IMR-90 (cell line): ENCODE measurements at regions not wholly inside any gene's neighbourhood (a gene's known extent, or its start where the extent isn't known, plus 50 kb on each side); places are given as distances from the start of the nearest gene placed in this dataset.

ENCODE experiments used
- ATAC-seq: fragments of 200-7000 bp; cut with Tn5 transposase; 2 replicates; pipeline ENCODE4 v1.9.1; 2020; ENCODE audit warnings: low read depth, mild to moderate bottlenecking, moderate library complexity
- BruUV-seq: library from RNA; stranded (reverse); fragments of 400-500 nt; replicated peaks from 2 replicates; lab custom pipeline; 2021; lab: Mats Ljungman, UMichigan
- CTCF ChIA-PET: fragments of 300-600 bp; formaldehyde crosslinking; extraction: SDS; loops from one replicate; lab custom pipeline; 2021; ENCODE audit warnings: antibody characterized with exemption; lab: Yijun Ruan, JAX
- POLR2A ChIA-PET: fragments of 300-600 bp; sonication (Branson Sonifier 250); formaldehyde crosslinking; loops from one replicate; lab custom pipeline; 2022; ENCODE audit warnings: antibody characterized with exemption; ENCODE audit not compliant: unreplicated experiment; lab: Charles Lee
- DNase-seq: peaks from one replicate; pipeline ENCODE4 v3.0.0; 2013
- H2AFZ ChIP-seq: replicated peaks from 2 replicates; pipeline ENCODE3; 2013; ENCODE audit warnings: low read length, mild to moderate bottlenecking; ENCODE audit not compliant: poor library complexity
- H2AK5ac ChIP-seq: 2 replicates; pipeline ENCODE4 v1.6.1; 2013; ENCODE audit warnings: low read depth, low read length, inconsistent platforms
- H2AK9ac ChIP-seq: replicated peaks from 2 replicates; pipeline ENCODE3; 2013; ENCODE audit warnings: mild to moderate bottlenecking, low read depth, low read length, moderate library complexity; ENCODE audit not compliant: poor library complexity
- H2BK120ac ChIP-seq: 2 replicates; pipeline ENCODE4 v1.6.1; 2013; ENCODE audit warnings: low read depth, low read length, inconsistent platforms
- H2BK15ac ChIP-seq: 3 replicates; pipeline ENCODE4 v1.6.1; 2013; ENCODE audit warnings: low read depth, low read length, inconsistent platforms
- H2BK20ac ChIP-seq: 2 replicates; pipeline ENCODE4 v1.6.1; 2013; ENCODE audit warnings: low read depth, mild to moderate bottlenecking, inconsistent platforms, low read length, moderate library complexity
- H2BK5ac ChIP-seq: 2 replicates; pipeline ENCODE4 v1.6.1; 2013; ENCODE audit warnings: mild to moderate bottlenecking, low read depth, low read length, inconsistent platforms; ENCODE audit not compliant: poor library complexity, severe bottlenecking
- H3K14ac ChIP-seq: replicated peaks from 2 replicates; pipeline ENCODE4 v1.6.1; 2013; ENCODE audit warnings: low read depth, low read length, inconsistent platforms
- H3K18ac ChIP-seq: 2 replicates; pipeline ENCODE4 v1.6.1; 2013; ENCODE audit warnings: low read depth, low read length, control low read depth
- H3K23ac ChIP-seq: 2 replicates; pipeline ENCODE4 v1.6.1; 2013; ENCODE audit warnings: low read depth, low read length, inconsistent platforms
- H3K27ac ChIP-seq: 2 replicates; pipeline ENCODE4 v1.5.1; 2013; ENCODE audit warnings: mild to moderate bottlenecking, control low read depth, low read length; ENCODE audit not compliant: insufficient read depth
- H3K27me3 ChIP-seq: 2 replicates; pipeline ENCODE4 v1.6.1; 2013; ENCODE audit warnings: low read length; ENCODE audit not compliant: control insufficient read depth, insufficient read depth
- H3K36me3 ChIP-seq: 2 replicates; pipeline ENCODE4 v1.6.1; 2013; ENCODE audit warnings: low read length, mixed read lengths; ENCODE audit not compliant: control insufficient read depth, insufficient read depth
- H3K4ac ChIP-seq: 2 replicates; pipeline ENCODE4 v1.6.1; 2013; ENCODE audit warnings: low read depth, low read length, inconsistent platforms
- H3K4me1 ChIP-seq: 2 replicates; pipeline ENCODE4 v1.6.1; 2013; ENCODE audit warnings: low read length, mixed read lengths; ENCODE audit not compliant: control insufficient read depth, insufficient read depth
- H3K4me2 ChIP-seq: 2 replicates; pipeline ENCODE4 v1.6.1; 2013; ENCODE audit warnings: low read depth, mild to moderate bottlenecking, control low read depth, low read length, moderate library complexity
- H3K4me3 ChIP-seq: 2 replicates; pipeline ENCODE4 v1.5.1; 2013; ENCODE audit warnings: low read depth, mild to moderate bottlenecking, control low read depth, low read length, moderate library complexity; ENCODE audit not compliant: insufficient read depth
- H3K56ac ChIP-seq: 2 replicates; pipeline ENCODE4 v1.6.1; 2013; ENCODE audit warnings: low read length, inconsistent platforms; ENCODE audit not compliant: insufficient read depth; ENCODE audit errors: extremely low read depth
- H3K79me1 ChIP-seq, 2 experiments: 2 replicates each; pipeline ENCODE4 v1.6.1; 2013; ENCODE audit warnings: low read length in 2 of 2, inconsistent platforms in 1 of 2, low read depth in 1 of 2
- H3K9ac ChIP-seq: 2 replicates; pipeline ENCODE4 v1.6.1; 2013; ENCODE audit warnings: low read depth, low read length, control low read depth
- H3K9me1 ChIP-seq: 2 replicates; pipeline ENCODE4 v1.6.1; 2013; ENCODE audit warnings: low read length, inconsistent platforms; ENCODE audit not compliant: insufficient read depth
- H3K9me3 ChIP-seq: 2 replicates; pipeline ENCODE4 v1.6.1; 2013; ENCODE audit warnings: low read length; ENCODE audit not compliant: control insufficient read depth, insufficient read depth
- H4K20me1 ChIP-seq: 2 replicates; pipeline ENCODE4 v1.6.1; 2013; ENCODE audit warnings: low read length, inconsistent platforms; ENCODE audit not compliant: insufficient read depth
- H4K5ac ChIP-seq: 2 replicates; pipeline ENCODE4 v1.6.1; 2013; ENCODE audit warnings: mild to moderate bottlenecking, low read depth, low read length, control low read depth
- H4K8ac ChIP-seq, 2 experiments: 2 replicates each; pipeline ENCODE4 v1.6.1; 2013; ENCODE audit warnings: low read depth in 2 of 2, low read length in 2 of 2, control low read depth in 1 of 2, inconsistent platforms in 1 of 2
- H4K91ac ChIP-seq: 2 replicates; pipeline ENCODE4 v1.6.1; 2013; ENCODE audit warnings: low read depth, low read length, inconsistent platforms; ENCODE audit not compliant: insufficient read depth
- BHLHE40 ChIP-seq: fragments of 150-350 bp; IDR thresholded peaks from 2 replicates; pipeline ENCODE4 v1.6.1; 2016; ENCODE audit warnings: mild to moderate bottlenecking, low read depth, low read length
- CEBPB ChIP-seq: IDR thresholded peaks from 2 replicates; pipeline ENCODE4 v1.6.1; 2012; ENCODE audit warnings: low read depth, low read length, improper control_type of control experiment
- CHD1 ChIP-seq: IDR thresholded peaks from 2 replicates; pipeline ENCODE4 v1.6.1; 2012; ENCODE audit warnings: low read depth, low read length, improper control_type of control experiment
- FOS ChIP-seq: fragments of 150-350 bp; IDR thresholded peaks from 2 replicates; pipeline ENCODE4 v1.6.1; 2016; ENCODE audit warnings: low read depth, low read length
- MAFK ChIP-seq: IDR thresholded peaks from 2 replicates; pipeline ENCODE4 v1.6.1; 2012; ENCODE audit warnings: low read depth, low read length, improper control_type of control experiment
- MAZ ChIP-seq: IDR thresholded peaks from 2 replicates; pipeline ENCODE4 v1.6.1; 2012; ENCODE audit warnings: low read depth, mild to moderate bottlenecking, low read length, improper control_type of control experiment, moderate library complexity, borderline replicate concordance
- MXI1 ChIP-seq: IDR thresholded peaks from 2 replicates; pipeline ENCODE4 v1.6.1; 2012; ENCODE audit warnings: low read depth, mild to moderate bottlenecking, low read length, moderate library complexity, borderline replicate concordance
- NFE2L2 ChIP-seq: fragments of 150-350 bp; IDR thresholded peaks from 2 replicates; pipeline ENCODE4 v1.6.1; 2016; ENCODE audit warnings: low read depth, mild to moderate bottlenecking, low read length
- POLR2A ChIP-seq: IDR thresholded peaks from 2 replicates; pipeline ENCODE4 v1.6.1; 2012; ENCODE audit warnings: mild to moderate bottlenecking, low read depth, low read length
- RAD21 ChIP-seq: IDR thresholded peaks from 2 replicates; pipeline ENCODE4 v1.6.1; 2012; ENCODE audit warnings: low read length, improper control_type of control experiment
- RCOR1 ChIP-seq: IDR thresholded peaks from 2 replicates; pipeline ENCODE4 v1.6.1; 2012; ENCODE audit warnings: mild to moderate bottlenecking, low read length, improper control_type of control experiment; ENCODE audit not compliant: insufficient replicate concordance
- RFX5 ChIP-seq: IDR thresholded peaks from 2 replicates; pipeline ENCODE4 v1.8.0; 2012; ENCODE audit warnings: low read depth, mild to moderate bottlenecking, low read length, moderate library complexity
- SMC3 ChIP-seq: fragments of 150-350 bp; IDR thresholded peaks from 2 replicates; pipeline ENCODE4 v1.6.1; 2016; ENCODE audit warnings: low read depth, mild to moderate bottlenecking, antibody characterized with exemption, low read length, moderate library complexity
- WGBS, 2 experiments: methylation state at CpG; one replicate each; pipeline versions ENCODE4 v1.1.5 to v1.1.7; 2013; ENCODE audit warnings: missing lambda C conversion rate in 2 of 2; ENCODE audit not compliant: insufficient read length in 1 of 2; ENCODE audit errors: extremely low coverage in 2 of 2; 5-methylcytosine and 5-hydroxymethylcytosine counted together
- dilution Hi-C: fragments of 300-500 bp; cut with HindIII; formaldehyde crosslinking; loops from one replicate; pipeline ENCODE4 v1.14.3; 2018; ENCODE audit warnings: low sequenced_read_pairs; ENCODE audit not compliant: unreplicated experiment
- in situ Hi-C: fragments of 300-500 bp; cut with MboI; formaldehyde crosslinking; loops from 3 replicates; pipeline ENCODE4 v1.14.3; 2019; ENCODE audit warnings: low sequenced_read_pairs, inconsistent platforms, mixed read lengths
- intact Hi-C: fragments of 100-400 bp; cut with micrococcal nuclease; formaldehyde crosslinking; loops from 2 replicates; pipeline ENCODE4 v1.10.0; 2022
- TF ChIP-seq, protein P1 (sequence below): conservative IDR thresholded peaks from 2 replicates; pipeline ENCODE4 v1.5.1; 2012; ENCODE audit warnings: mild to moderate bottlenecking, low read depth, low read length, improper control_type of control experiment
- TF ChIP-seq, protein P2 (sequence below): fragments of 150-350 bp; IDR thresholded peaks from 2 replicates; pipeline ENCODE4 v1.6.1; 2016; ENCODE audit warnings: low read depth, mild to moderate bottlenecking, low read length, moderate library complexity, borderline replicate concordance

DNA sequence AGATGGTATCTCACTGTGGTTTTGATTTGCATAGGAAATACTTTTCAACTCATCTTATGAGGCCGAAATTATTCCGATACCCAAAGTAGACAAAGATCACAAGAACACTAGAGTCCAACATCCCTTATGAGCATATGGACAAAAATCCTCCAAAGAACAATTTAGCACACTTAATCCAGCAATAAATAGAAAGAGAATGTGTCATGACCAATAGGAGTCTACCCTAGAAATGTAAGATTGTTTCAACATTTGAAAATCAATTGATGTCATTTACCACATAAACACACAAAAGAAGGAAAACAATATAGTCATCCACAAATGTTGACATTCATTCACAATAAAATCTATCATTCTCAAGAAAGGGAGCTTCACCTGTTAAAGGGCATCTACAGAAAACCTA lies 307.8 kb upstream of the SMIM21 start:
- no peak overlapping the region for H4K8ac ChIP-seq
- WGBS, 2 experiments: no CpG with 5 or more reads among the region's 2 CpGs
- H3K14ac ChIP-seq: no peak overlapping the region
- no peak for ATAC-seq
- H3K4ac ChIP-seq: no peak overlapping the region
- no peak overlapping the region for H2BK15ac ChIP-seq
- no peak overlapping the region for H2AFZ ChIP-seq
- H4K5ac ChIP-seq: no peak overlapping the region
- H3K9ac ChIP-seq: no peak overlapping the region
- no peak overlapping the region for H3K4me2 ChIP-seq
- no TSS peak for BruUV-seq
- H3K27ac ChIP-seq: no peak overlapping the region
- H2BK120ac ChIP-seq: no peak overlapping the region
- no peak overlapping the region for H2BK5ac ChIP-seq
- DNase-seq: no peak
- POLR2A ChIA-PET: interaction anchor here (0.5 kb wide), 1 partner anchor 392 kb away, joined by 4 read pairs; no protein-coding TSS in a partner anchor
- H3K4me3 ChIP-seq: no peak overlapping the region
- H2AK5ac ChIP-seq: no peak overlapping the region
- TF ChIP-seq, protein P1, sequence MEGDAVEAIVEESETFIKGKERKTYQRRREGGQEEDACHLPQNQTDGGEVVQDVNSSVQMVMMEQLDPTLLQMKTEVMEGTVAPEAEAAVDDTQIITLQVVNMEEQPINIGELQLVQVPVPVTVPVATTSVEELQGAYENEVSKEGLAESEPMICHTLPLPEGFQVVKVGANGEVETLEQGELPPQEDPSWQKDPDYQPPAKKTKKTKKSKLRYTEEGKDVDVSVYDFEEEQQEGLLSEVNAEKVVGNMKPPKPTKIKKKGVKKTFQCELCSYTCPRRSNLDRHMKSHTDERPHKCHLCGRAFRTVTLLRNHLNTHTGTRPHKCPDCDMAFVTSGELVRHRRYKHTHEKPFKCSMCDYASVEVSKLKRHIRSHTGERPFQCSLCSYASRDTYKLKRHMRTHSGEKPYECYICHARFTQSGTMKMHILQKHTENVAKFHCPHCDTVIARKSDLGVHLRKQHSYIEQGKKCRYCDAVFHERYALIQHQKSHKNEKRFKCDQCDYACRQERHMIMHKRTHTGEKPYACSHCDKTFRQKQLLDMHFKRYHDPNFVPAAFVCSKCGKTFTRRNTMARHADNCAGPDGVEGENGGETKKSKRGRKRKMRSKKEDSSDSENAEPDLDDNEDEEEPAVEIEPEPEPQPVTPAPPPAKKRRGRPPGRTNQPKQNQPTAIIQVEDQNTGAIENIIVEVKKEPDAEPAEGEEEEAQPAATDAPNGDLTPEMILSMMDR: no peak
- TF ChIP-seq MXI1 (no peak), RAD21 (no peak), CEBPB (no peak), POLR2A (no peak), BHLHE40 (no peak), RFX5 (no peak), MAFK (no peak), NFE2L2 (no peak), SMC3 (no peak), FOS (no peak), RCOR1 (no peak), MAZ (no peak), CHD1 (no peak)
- TF ChIP-seq, protein P2, sequence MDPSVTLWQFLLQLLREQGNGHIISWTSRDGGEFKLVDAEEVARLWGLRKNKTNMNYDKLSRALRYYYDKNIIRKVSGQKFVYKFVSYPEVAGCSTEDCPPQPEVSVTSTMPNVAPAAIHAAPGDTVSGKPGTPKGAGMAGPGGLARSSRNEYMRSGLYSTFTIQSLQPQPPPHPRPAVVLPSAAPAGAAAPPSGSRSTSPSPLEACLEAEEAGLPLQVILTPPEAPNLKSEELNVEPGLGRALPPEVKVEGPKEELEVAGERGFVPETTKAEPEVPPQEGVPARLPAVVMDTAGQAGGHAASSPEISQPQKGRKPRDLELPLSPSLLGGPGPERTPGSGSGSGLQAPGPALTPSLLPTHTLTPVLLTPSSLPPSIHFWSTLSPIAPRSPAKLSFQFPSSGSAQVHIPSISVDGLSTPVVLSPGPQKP: no peak
- no peak overlapping the region for H2AK9ac ChIP-seq
- dilution Hi-C loops: no loop called here
- in situ Hi-C loops: loop anchor here (25.0 kb wide), 1 partner anchor 1073 kb away; no protein-coding TSS in a partner anchor
- H3K23ac ChIP-seq: no peak overlapping the region
- intact Hi-C loops: no loop called here
- no peak overlapping the region for H4K91ac ChIP-seq
- CTCF ChIA-PET: no interaction called here
- H3K4me1 ChIP-seq: no peaks in the 10 kb centered on the region
- no peaks in the 10 kb centered on the region for H3K36me3 ChIP-seq
- no peaks in the 10 kb centered on the region for H3K9me1 ChIP-seq
- no peaks in the 10 kb centered on the region for H3K9me3 ChIP-seq
- H3K79me1 ChIP-seq: no peaks in the 10 kb centered on the region
- no peak overlapping the region for H2BK20ac ChIP-seq
- no peaks in the 10 kb centered on the region for H4K20me1 ChIP-seq
- H3K56ac ChIP-seq: no peak overlapping the region
- no peak overlapping the region for H3K18ac ChIP-seq
- peaks cover 2% of the 10 kb centered on the region; the same call in 1 of the 2 replicates for H3K27me3 ChIP-seq
